ENCODE measurements at regions not wholly inside any gene's neighbourhood (a gene's known extent, or its start where the extent isn't known, plus 50 kb on each side); places are given as distances from the start of the nearest gene placed in this dataset.

DNA sequence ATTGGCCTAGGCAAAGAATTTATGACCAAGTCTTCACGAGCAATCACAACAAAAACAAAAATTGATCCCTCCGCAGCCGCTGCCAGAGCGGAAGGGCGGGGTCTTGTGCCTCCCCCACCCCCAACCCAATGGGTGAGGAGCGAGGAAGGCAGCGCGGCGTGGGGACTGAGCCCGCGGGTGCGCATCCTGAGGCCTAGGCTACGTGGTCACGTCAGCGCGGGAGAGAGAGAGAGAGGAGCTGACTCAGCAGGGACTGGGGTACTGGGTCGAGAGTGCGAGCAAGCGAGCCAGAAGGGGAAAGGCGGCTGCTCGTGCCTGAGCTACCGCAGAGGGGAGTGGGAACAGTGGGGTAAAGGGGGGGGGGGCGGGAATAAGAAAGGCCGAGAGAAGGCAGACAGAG is 90.1 kb upstream of the FERMT1 start:
- ATAC-seq (no peak), DNase-seq (ENCODE audit: low read depth, low spot score) (no peak)
- POLR2A ChIA-PET = no interaction called here
- no peaks in the 10 kb centered on the region for H3K4me1 ChIP-seq (ENCODE audit: control insufficient read depth, insufficient read depth, low read length)
- CTCF ChIA-PET = no interaction called here
- no peaks in the 10 kb centered on the region for H3K9me3 ChIP-seq (ENCODE audit: control insufficient read depth, insufficient read depth, low read depth, low read length)
- intact Hi-C loops (cut with micrococcal nuclease; ENCODE audit: unreplicated experiment) = no loop called here
- no peak overlapping the region for H3K4me3 ChIP-seq (ENCODE audit: low read depth in 2 of 2, low read length in 2 of 2)
- TF ChIP-seq, protein P1, sequence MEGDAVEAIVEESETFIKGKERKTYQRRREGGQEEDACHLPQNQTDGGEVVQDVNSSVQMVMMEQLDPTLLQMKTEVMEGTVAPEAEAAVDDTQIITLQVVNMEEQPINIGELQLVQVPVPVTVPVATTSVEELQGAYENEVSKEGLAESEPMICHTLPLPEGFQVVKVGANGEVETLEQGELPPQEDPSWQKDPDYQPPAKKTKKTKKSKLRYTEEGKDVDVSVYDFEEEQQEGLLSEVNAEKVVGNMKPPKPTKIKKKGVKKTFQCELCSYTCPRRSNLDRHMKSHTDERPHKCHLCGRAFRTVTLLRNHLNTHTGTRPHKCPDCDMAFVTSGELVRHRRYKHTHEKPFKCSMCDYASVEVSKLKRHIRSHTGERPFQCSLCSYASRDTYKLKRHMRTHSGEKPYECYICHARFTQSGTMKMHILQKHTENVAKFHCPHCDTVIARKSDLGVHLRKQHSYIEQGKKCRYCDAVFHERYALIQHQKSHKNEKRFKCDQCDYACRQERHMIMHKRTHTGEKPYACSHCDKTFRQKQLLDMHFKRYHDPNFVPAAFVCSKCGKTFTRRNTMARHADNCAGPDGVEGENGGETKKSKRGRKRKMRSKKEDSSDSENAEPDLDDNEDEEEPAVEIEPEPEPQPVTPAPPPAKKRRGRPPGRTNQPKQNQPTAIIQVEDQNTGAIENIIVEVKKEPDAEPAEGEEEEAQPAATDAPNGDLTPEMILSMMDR (IDR thresholded peaks at IDR 0.05) = no peak
- TF ChIP-seq SIN3A (IDR thresholded peaks at IDR 0.05; ENCODE audit: borderline replicate concordance, insufficient read depth, low read depth, low read length) (no peak), TCF7L2 (IDR thresholded peaks at IDR 0.05; ENCODE audit: low read depth, low read length) (no peak), POLR2AphosphoS5 (IDR thresholded peaks at IDR 0.05; ENCODE audit: low read depth, low read length) (no peak)
- TF ChIP-seq, protein P2, sequence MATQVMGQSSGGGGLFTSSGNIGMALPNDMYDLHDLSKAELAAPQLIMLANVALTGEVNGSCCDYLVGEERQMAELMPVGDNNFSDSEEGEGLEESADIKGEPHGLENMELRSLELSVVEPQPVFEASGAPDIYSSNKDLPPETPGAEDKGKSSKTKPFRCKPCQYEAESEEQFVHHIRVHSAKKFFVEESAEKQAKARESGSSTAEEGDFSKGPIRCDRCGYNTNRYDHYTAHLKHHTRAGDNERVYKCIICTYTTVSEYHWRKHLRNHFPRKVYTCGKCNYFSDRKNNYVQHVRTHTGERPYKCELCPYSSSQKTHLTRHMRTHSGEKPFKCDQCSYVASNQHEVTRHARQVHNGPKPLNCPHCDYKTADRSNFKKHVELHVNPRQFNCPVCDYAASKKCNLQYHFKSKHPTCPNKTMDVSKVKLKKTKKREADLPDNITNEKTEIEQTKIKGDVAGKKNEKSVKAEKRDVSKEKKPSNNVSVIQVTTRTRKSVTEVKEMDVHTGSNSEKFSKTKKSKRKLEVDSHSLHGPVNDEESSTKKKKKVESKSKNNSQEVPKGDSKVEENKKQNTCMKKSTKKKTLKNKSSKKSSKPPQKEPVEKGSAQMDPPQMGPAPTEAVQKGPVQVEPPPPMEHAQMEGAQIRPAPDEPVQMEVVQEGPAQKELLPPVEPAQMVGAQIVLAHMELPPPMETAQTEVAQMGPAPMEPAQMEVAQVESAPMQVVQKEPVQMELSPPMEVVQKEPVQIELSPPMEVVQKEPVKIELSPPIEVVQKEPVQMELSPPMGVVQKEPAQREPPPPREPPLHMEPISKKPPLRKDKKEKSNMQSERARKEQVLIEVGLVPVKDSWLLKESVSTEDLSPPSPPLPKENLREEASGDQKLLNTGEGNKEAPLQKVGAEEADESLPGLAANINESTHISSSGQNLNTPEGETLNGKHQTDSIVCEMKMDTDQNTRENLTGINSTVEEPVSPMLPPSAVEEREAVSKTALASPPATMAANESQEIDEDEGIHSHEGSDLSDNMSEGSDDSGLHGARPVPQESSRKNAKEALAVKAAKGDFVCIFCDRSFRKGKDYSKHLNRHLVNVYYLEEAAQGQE (IDR thresholded peaks at IDR 0.05; ENCODE audit: insufficient read depth in 1 of 2, low read depth in 2 of 2, low read length in 1 of 2) = no peak
- no TSS peak for BruUV-seq (replicated peaks)
- in situ Hi-C loops (cut with HindIII; ENCODE audit: low pct_unique_long_range_greater_than_20kb, low sequenced_read_pairs) = no loop called here
- H3K27ac ChIP-seq (ENCODE audit: low read length) = no peak overlapping the region
- no peaks in the 10 kb centered on the region for H3K36me3 ChIP-seq (ENCODE audit: control insufficient read depth, insufficient read depth, low read length)
- H3K27me3 ChIP-seq (ENCODE audit: control insufficient read depth, insufficient read depth, low read length) = no peaks in the 10 kb centered on the region

- Histone ChIP-seq H3K27me3 (ENCODE audit: control insufficient read depth, insufficient read depth, low read length) (no peaks in the 10 kb centered on the region), H3K27ac (ENCODE audit: low read length) (no peak overlapping the region), H3K4me1 (ENCODE audit: control insufficient read depth, insufficient read depth, low read length) (no peaks in the 10 kb centered on the region), H3K4me3 (ENCODE audit: low read depth in 2 of 2, low read length in 2 of 2) (no peak overlapping the region), H3K9me3 (ENCODE audit: control insufficient read depth, insufficient read depth, low read depth, low read length) (no peaks in the 10 kb centered on the region), H3K36me3 (ENCODE audit: control insufficient read depth, insufficient read depth, low read length) (no peaks in the 10 kb centered on the region)
- no TSS peak for BruUV-seq (replicated peaks)
- ATAC-seq = no peak
- POLR2A ChIA-PET = no interaction called here
- intact Hi-C loops (cut with micrococcal nuclease; ENCODE audit: unreplicated experiment) = no loop called here
- DNase-seq (ENCODE audit: low read depth, low spot score) = no peak
- CTCF ChIA-PET = no interaction called here
- TF ChIP-seq POLR2AphosphoS5 (IDR thresholded peaks at IDR 0.05; ENCODE audit: low read depth, low read length) (no peak), TCF7L2 (IDR thresholded peaks at IDR 0.05; ENCODE audit: low read depth, low read length) (no peak), SIN3A (IDR thresholded peaks at IDR 0.05; ENCODE audit: borderline replicate concordance, insufficient read depth, low read depth, low read length) (no peak)
- TF ChIP-seq, protein P1 (IDR thresholded peaks at IDR 0.05) = no peak
- TF ChIP-seq, protein P2 (IDR thresholded peaks at IDR 0.05; ENCODE audit: insufficient read depth in 1 of 2, low read depth in 2 of 2, low read length in 1 of 2) = no peak
- in situ Hi-C loops (cut with HindIII; ENCODE audit: low pct_unique_long_range_greater_than_20kb, low sequenced_read_pairs) = no loop called here
These were observed 86.3 kb upstream of the FERMT1 start for GRCh38 chr20:6209093-6209492.
